ENCODE measurements at regions not wholly inside any gene's neighbourhood (a gene's known extent, or its start where the extent isn't known, plus 50 kb on each side); places are given as distances from the start of the nearest gene placed in this dataset.

DNA sequence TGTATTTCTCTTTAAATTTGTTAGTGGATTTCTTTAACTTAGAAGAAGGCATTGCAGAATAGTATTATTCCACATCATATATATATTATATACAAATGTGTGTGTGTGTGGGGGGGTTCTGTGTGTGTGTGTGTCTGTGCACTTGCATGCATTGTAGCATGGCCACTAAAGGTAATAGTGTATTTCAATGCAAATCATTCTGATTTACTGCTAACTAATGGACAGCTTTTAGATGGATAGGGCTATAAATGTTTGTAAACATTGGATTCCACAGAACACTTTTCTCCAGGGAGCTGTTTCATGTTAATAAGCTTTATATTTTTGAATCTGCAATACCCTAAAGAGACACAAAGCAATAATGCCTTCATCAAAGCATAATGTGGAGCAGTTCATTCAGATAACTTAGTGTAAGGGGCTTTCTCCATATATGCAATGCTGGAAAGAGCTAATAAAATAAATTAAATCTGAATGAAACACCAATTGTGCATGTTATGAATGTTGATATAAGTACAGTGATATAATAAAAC is 496.7 kb upstream of the CDH9 start:
- H3K36me3 ChIP-seq (replicated peaks) = no peaks in the 10 kb centered on the region
- in situ Hi-C loops (cut with HindIII; ENCODE audit: low pct_ligation_motif_present, low sequenced_read_pairs) = no loop called here
- DNase-seq = no peak
- no peaks in the 10 kb centered on the region for H3K27me3 ChIP-seq (replicated peaks)
- TF ChIP-seq, protein P1, sequence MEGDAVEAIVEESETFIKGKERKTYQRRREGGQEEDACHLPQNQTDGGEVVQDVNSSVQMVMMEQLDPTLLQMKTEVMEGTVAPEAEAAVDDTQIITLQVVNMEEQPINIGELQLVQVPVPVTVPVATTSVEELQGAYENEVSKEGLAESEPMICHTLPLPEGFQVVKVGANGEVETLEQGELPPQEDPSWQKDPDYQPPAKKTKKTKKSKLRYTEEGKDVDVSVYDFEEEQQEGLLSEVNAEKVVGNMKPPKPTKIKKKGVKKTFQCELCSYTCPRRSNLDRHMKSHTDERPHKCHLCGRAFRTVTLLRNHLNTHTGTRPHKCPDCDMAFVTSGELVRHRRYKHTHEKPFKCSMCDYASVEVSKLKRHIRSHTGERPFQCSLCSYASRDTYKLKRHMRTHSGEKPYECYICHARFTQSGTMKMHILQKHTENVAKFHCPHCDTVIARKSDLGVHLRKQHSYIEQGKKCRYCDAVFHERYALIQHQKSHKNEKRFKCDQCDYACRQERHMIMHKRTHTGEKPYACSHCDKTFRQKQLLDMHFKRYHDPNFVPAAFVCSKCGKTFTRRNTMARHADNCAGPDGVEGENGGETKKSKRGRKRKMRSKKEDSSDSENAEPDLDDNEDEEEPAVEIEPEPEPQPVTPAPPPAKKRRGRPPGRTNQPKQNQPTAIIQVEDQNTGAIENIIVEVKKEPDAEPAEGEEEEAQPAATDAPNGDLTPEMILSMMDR (IDR thresholded peaks at IDR 0.05; ENCODE audit: low read depth, low read length, missing control alignments) = no peak
- H3K27ac ChIP-seq = no peak overlapping the region
- H3K4me3 ChIP-seq (ENCODE audit: low read depth, low read length) = no peak overlapping the region

DNA sequence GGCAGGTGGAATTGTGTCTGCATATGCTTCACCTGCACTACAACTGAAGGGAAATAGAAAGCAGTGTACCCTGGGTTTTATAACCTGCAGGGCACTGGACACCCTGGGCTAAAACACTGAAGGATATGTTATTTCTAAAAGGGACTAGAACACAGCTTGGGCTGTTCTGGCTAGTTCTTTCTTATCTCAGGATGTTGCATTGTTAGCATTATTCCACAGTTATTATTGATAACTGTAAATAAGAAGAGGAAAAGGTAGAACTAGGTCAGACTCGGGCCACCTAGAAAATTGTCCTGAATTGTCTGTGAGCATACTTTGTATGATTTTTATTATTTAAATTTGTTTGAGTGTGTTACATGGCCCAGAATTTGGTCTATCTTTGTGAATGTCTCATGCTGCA is 493.9 kb upstream of the CDH9 start:
- no peaks in the 10 kb centered on the region for H3K27me3 ChIP-seq (replicated peaks)
- H3K36me3 ChIP-seq (replicated peaks) = no peaks in the 10 kb centered on the region
- no peak overlapping the region for H3K27ac ChIP-seq
- in situ Hi-C loops (cut with HindIII; ENCODE audit: low pct_ligation_motif_present, low sequenced_read_pairs) = no loop called here
- no peak for DNase-seq
- TF ChIP-seq, protein P1 (IDR thresholded peaks at IDR 0.05; ENCODE audit: low read depth, low read length, missing control alignments) = no peak
- H3K4me3 ChIP-seq (ENCODE audit: low read depth, low read length) = no peak overlapping the region

DNA sequence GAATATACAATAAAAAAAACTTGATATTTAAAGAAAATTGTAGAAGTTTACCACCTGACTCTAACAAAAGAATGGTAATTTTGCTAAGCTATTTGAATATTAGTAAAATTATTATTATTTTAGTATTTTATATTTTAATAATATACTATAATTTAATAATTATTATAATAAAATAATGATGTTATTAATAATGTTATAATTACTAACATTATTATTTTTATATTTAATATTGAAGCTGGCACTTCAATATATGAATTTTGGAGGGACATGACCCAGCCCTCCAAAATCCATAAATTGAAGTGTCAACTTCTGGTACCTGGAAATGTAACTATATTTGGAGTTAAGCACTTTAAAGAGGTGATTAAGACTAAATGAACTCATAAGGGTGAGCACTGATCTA is 486.1 kb upstream of the CDH9 start:
- H3K27ac ChIP-seq = no peak overlapping the region
- no peak overlapping the region for H3K4me3 ChIP-seq (ENCODE audit: low read depth, low read length)
- H3K27me3 ChIP-seq (replicated peaks) = no peaks in the 10 kb centered on the region
- DNase-seq = no peak
- in situ Hi-C loops (cut with HindIII; ENCODE audit: low pct_ligation_motif_present, low sequenced_read_pairs) = no loop called here
- TF ChIP-seq, protein P1 (IDR thresholded peaks at IDR 0.05; ENCODE audit: low read depth, low read length, missing control alignments) = no peak
- H3K36me3 ChIP-seq (replicated peaks) = no peaks in the 10 kb centered on the region

DNA sequence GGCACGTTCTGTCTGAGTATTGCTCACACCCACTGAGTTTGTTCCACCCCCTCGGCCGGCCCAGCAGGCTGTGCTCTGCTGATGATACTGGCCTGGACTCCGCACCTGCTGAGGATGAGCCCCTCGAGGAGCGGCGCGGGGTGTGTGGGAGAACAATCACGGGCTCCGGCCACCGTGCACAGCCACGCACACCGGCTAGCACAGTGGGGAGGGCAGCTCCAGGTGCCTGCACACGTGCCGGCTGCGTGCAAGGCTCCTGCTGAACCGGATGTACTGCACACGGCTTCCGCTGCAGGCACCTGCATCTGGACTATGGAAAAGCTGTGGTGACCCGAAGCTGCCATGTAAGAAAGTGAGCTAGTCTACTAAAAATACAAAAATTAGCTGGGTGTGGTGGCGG is 485.2 kb upstream of the CDH9 start:
- TF ChIP-seq, protein P1 (IDR thresholded peaks at IDR 0.05; ENCODE audit: low read depth, low read length, missing control alignments) = no peak
- H3K27me3 ChIP-seq (replicated peaks) = no peaks in the 10 kb centered on the region
- no peak overlapping the region for H3K27ac ChIP-seq
- H3K36me3 ChIP-seq (replicated peaks) = no peaks in the 10 kb centered on the region
- no peak overlapping the region for H3K4me3 ChIP-seq (ENCODE audit: low read depth, low read length)
- in situ Hi-C loops (cut with HindIII; ENCODE audit: low pct_ligation_motif_present, low sequenced_read_pairs) = no loop called here
- no peak for DNase-seq

DNA sequence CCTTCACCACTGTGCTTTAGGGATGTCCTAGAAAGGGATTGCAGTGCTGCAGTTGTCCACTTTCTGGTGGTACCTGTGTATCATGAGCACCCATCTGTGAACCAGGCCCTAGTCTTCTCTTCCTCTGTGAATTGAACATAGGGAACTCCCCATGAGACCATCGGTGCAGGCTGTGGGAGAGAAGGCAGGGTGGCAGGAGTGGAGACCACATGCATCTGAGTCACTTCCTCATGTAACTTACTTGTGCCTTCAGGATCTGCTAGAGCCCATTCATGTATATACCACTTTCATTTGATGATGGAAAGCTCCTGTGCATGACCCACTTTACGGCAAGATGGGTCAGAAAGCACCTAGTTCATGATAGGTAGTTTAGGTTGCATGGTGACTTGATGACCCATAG is 478.1 kb upstream of the CDH9 start:
- in situ Hi-C loops (cut with HindIII; ENCODE audit: low pct_ligation_motif_present, low sequenced_read_pairs) = no loop called here
- DNase-seq = no peak
- no peaks in the 10 kb centered on the region for H3K27me3 ChIP-seq (replicated peaks)
- TF ChIP-seq, protein P1 (IDR thresholded peaks at IDR 0.05; ENCODE audit: low read depth, low read length, missing control alignments) = no peak
- H3K36me3 ChIP-seq (replicated peaks) = no peaks in the 10 kb centered on the region
- no peak overlapping the region for H3K4me3 ChIP-seq (ENCODE audit: low read depth, low read length)
- H3K27ac ChIP-seq = no peak overlapping the region

DNA sequence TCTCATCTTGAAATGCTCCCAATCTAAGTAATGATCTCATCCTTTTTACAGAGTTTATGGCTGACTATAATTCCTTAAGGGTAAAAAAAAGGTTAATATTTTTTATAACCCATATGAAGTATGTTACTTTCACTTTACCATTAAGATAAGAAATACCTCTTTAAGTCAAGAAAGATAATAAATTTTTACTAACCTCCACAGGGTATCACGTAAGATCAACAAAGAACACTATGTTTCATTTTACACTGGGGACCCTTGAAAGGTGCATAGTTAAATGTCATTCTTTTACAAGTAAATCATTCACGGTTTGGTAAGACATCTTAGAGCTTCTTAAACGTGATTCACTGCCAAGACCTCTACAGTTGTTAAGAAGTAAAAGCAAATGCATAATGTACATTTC is 472.7 kb upstream of the CDH9 start:
- in situ Hi-C loops (cut with HindIII; ENCODE audit: low pct_ligation_motif_present, low sequenced_read_pairs) = no loop called here
- TF ChIP-seq, protein P1 (IDR thresholded peaks at IDR 0.05; ENCODE audit: low read depth, low read length, missing control alignments) = no peak
- no peaks in the 10 kb centered on the region for H3K36me3 ChIP-seq (replicated peaks)
- no peaks in the 10 kb centered on the region for H3K27me3 ChIP-seq (replicated peaks)
- no peak overlapping the region for H3K27ac ChIP-seq
- no peak overlapping the region for H3K4me3 ChIP-seq (ENCODE audit: low read depth, low read length)
- no peak for DNase-seq

Data from brain microvascular endothelial cell (primary cell).